ENCODE measurements at regions not wholly inside any gene's neighbourhood (a gene's known extent, or its start where the extent isn't known, plus 50 kb on each side); places are given as distances from the start of the nearest gene placed in this dataset.
"Not testable (repeated sequence)": the region's sequence is repeated elsewhere in the genome, so short reads cannot be mapped to it uniquely, and the experiment has no call there.

DNA sequence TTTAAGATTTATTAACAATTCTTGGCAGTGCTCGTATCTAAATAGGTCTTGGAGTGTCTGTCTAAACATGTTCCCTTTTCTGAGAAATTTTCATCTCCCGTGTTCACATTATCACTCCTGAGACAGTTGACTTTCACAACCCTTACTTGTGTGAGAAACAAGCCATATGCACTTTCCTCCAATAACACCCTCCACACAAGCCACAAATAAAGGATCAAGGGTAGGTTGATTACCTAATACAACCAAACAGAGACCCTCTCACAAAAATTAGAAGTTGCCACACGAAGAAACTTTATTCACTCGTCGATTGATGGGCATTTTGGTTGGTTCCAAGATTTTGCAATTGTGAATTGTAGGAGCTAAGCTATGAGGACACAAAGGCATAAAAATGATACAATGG is 763.9 kb downstream of the TRAM1L1 start:
- DNase-seq (ENCODE audit: low read depth), result no peak

DNA sequence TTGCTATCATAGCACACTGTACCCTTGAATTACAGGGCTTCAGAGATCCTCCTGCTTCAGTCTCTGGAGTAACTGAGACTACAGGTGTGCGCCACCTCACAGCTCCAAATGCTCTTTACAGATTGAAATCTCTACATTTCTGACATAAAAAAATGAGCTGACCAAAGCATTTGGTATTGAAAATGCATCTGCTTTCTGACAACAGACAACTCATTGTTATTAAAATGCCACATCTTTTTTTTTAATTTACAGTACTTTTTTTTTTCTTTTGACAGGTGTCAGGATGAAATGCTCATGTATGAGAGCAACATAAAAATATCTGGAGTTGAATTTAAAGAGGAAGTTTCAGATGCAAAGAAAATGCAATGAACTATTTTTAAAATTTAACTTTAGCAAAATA is 764.5 kb downstream of the TRAM1L1 start:
- no peak for DNase-seq (ENCODE audit: low read depth)

DNA sequence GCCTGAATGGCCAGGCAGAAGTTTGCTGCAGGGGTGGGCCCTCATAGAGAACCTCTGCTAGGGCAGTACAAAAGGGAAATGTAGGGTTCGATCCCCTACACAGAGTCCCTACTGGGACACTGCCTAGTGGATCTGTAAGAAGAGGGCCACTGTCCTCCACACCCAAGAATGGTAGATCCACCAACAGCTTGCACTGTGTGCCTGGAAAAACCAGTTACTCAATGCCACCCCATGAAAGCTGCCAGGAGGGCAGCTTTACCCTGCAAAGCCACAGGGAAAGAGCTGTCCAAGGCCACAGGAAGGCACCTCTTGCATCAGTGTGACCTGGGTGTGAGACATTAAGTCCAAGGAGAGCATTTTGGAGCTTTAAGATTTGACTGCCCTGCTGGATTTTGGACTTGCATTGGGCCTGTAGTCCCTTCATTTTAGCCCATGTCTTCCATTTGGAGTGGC is 781.6 kb downstream of the TRAM1L1 start:
- no peak for DNase-seq (ENCODE audit: low read depth)

DNA sequence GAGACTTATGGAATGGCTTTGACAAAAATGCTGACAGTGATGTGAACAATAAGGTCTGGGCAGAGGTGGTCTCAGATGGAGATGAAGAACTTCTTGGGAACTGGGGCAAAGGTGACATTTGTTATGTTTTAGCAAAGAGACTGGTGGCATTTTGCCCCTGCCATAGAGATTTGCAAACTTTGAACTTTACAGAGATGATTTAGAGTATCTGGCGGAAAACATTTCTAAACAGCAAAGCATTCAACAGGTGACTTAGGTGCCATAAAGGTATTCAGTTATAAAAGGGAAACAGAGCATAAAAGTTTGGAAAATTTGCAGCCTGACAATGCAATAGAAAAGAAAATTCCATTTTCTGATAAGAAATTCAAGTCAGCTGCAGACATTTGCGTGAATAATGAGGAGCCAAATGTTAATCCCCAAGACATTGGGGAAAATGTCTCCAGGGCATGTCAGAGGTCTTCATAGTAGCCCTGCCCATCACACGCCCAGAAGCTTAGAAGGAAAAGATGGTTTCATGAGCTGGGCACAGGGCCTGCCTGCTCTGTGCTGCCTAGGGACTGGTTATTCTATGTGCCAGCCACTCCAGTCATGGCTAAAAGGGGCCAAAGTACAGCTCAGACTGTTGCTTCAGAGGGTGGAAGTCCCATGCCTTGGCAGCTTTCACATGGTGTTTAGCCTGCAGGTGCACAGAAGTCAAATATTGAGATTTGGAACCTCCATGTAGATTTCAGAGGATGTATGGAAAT is 782.2 kb downstream of the TRAM1L1 start:
- DNase-seq (ENCODE audit: low read depth), result no peak

DNA sequence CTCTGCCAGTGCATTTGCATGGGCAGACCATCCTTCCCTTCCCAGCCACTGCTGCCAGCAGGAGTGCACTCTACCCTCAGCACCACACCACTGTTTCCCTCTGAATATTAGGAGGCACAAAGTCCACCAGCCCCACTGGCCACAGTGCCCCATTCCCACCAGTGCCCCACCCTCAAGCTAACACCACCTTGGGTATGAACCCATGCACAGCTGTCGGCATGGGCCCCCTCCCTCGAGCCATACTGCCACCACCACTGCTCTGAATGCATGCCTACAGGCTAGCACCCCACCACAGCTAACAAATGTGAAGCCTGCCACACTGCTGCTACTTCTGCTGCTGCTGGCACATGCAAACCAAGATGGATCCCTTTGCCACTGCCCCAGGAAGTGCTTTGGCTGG is 810.4 kb downstream of the TRAM1L1 start:
- DNase-seq (ENCODE audit: low read depth), result no peak

DNA sequence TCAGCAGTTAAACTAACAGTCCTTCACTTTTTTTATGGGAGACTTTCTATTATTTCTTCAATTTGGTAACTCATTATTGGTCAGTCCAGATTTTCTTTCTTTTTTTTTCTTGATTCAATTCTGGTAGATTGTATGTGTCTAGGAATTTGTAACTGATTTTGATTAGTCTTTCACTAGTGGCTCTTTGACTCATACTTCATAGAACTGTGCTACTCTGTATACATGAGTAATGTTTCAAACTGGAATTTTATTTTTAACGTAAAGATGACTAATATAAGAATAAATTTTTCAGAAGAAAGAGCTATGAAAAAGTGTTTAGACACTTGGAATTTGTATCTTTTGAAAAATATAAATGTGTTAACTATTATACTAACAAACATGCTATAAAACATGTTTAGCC is 813.0 kb downstream of the TRAM1L1 start:
- no peak for DNase-seq (ENCODE audit: low read depth)

DNA sequence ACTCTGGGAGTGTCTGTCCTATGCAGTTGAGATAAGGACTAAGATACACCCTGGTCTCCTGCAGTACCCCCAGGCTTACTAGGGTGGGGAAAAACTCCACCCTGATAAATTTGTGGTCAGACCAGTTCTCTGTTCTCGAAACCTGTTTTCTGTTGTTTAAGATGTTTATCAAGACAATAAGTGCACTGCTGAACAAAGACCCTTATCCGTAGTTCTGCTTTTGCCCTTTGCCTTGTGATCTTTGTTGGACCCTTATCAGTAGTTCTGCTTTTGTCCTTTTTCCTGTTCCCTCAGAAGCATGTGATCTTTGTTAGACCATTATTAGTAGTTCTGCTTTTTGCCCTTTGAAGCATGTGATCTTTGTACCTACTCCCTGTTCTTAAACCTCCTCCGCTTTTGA is 824.4 kb downstream of the TRAM1L1 start:
- not testable (repeated sequence) for DNase-seq (ENCODE audit: low read depth)

DNA sequence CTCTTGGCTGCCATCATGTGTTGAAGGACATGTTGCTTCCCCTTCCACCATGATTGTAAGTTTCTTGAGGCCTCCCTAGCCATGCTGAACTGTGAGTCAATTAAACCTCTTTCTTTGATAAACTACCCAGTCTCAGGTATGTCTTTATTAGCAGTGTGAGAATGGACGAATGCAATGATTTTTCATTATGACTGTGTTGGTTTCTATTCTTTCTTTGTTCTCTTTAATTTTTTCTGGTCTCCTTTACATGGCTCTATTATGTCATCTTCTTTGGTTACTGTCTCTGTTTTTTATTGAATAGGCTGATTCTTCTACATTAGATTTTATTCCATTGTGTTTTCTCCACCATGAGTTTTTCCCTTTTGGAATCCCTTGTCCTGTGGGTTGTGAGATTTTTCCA is 840.6 kb downstream of the TRAM1L1 start:
- DNase-seq (ENCODE audit: low read depth), result no peak

DNA sequence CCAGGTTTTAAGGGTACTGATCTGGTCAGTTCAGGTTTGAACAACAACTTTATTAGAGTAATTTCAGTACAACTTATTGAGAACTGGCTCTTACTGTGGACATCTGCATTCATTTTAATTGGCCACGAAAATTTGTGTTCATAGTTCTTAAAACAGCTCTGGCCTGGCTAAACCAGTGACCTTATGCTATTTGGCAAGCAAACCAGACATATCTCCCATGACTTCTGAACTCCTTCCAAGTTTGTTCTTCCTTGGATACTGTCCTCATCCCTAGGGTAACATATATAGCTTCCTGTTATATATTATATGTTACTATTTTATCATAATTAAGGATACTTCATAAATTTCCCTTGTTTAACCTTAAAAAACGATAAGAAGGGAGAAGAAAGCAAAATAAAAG is 841.9 kb downstream of the TRAM1L1 start:
- no peak for DNase-seq (ENCODE audit: low read depth)

DNA sequence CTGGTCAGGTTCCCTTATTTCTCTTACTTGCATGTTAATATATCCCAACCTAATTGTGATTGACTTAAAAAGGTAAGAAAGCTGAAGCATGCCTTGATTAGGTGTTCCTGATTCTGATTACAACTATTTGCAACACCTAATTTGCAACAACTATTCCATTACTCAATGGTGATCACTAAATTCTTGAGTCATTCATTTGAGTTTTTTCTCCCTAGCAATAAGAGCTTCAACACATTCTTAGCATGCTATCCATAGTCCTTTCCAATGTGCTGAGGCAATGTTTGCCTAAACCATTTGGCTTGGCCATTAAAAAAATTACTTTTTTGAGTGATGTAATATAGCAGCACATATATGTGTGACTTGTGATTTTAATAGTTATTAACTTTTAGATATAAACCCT is 851.4 kb downstream of the TRAM1L1 start:
- no peak for DNase-seq (ENCODE audit: low read depth)

DNA sequence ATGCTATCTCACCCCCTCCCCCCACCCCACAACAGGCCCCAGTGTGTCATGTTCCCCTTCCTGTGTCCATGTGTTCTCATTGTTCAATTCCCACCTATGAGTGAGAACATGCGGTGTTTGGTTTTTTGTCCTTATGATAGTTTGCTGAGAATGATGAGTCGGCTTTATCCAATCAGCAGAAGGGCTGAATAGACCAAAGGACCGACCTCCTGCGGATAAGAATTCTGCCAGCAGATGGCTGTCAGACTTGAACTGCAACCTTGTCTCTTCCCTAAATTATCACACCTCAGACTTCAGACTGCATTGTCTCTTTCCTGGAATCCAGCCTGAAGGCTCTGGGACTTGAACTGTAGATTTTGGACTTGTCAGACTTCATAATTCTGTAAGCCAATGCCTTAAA is 853.4 kb downstream of the TRAM1L1 start:
- not testable (repeated sequence) for DNase-seq (ENCODE audit: low read depth)

DNA sequence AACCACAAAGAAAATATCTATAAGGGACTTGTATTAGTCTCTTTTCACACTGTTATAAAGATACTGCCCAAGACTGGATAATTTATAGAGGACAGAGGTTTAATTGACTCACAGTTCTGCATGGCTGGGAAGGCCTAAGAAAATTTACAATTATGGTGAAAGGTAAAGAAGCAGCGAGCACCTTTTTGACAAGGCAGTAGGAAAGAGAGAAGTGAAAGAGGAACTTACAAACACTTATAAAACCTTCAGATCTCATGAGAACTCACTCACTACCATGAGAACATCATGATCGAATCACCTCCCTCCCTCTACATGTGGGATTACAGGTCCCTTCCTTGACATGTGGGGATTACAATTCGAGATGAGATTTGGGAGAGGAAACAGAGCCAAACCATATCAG is 856.0 kb downstream of the TRAM1L1 start:
- DNase-seq (ENCODE audit: low read depth), result no peak

DNA sequence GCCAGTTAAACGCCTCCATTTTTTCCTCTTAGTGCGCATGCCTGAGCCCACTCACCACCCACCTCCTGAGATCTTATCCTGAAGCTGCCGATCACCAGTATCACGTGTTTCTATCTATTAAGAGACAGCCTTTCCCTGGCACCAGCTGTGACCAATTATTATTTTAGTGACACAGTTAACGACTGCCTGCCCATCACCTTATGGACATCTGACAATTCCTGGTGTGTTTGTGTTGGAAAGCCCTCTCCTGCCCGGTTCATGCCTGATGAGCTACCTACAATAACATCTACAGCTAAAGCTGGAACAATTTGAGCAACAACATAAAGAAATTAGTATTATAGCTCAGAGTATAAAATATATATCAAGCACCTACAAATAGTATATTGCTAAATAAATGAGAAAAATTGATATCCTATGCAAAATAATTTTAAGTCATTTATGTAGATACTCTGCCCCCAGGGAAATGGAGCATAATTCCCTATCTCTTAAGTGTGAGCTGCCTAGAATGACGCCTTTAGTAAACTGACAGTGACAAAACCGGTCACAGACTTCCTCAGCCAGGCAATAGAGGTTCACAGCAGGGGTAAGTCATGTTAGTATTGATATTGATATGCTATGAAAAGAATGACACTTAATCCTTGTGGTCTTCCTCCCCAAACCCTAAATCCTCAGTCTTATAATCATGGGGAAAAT is 862.2 kb downstream of the TRAM1L1 start:
- DNase-seq (ENCODE audit: low read depth), result no peak

DNA sequence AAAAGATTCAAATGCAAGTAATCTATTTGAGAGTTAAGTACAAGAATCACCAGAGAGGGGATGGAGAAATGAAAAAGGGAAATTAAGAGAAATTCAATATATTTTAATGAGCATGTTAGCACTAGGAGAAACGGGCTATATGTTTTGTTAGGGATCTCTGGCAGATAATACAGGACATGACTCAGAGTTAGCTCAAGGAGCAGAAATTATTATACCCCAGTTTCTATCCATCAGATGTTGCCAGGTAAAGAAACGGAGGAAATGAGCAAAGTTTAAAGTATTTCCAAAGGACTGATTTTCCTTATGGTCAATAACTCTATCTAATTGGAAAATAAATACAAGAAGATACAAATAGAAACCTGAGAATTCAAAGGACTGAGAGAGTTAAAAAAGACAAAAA is 867.6 kb downstream of the TRAM1L1 start:
- DNase-seq (ENCODE audit: low read depth), result no peak

DNA sequence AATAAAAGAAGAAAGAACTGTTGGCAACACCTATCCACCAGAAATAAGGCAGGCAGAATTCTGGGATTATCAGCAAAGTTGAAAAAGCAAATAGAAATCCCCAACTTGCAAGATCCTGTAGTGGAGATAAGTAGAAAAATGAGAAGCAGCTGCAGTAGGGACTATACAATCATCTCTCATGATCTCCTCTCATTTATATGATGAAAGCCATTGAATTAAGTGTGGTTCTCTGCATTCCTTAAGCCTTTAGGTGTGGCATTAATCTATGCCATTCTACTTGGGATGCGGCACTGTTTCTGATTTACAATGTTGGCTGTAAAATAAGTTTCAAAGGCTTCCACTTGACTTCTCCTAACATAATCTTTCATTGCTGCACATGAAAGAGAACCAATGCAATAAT is 869.8 kb downstream of the TRAM1L1 start:
- no peak for DNase-seq (ENCODE audit: low read depth)

DNA sequence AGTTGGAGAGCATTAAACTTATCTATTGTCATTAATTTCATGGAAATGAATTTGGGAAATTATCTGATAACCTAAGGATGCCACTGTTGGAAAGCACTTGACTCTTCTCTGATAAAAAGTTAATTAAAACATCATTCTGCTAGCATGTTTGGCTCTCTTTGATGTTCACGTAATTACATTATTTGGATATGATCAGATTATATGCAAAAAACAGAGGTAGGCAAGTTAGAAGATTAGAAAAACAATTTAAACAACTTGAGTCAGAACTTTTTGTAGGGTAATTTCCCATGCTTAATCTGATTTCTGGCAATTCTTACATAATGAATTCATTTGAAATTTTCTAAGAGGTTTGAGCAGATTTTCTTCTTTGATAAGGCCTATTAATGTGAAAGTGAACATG is 882.9 kb downstream of the TRAM1L1 start:
- no peak for DNase-seq (ENCODE audit: low read depth)

DNA sequence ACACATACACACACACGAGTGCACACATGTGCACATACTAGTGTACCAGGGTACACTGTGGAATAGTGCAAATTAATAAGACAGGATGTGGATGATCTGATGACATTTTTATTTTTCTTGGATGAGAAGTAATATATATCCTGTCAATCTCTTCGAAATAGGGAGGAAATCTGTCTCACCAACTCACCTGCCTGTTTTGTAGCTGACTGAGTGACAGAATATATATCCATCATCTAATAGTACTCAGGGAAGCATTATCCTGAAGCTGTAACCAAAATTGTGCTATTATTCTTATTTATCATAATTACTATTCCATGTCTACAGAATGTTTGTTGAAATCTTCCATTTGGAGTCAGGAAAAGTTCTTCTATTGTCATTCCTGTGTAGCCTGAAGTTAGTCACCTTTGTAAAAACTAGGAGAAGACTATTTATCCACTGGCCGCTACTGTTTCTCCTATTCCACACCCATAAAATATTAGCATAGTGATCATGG is 888.0 kb downstream of the TRAM1L1 start:
- DNase-seq (ENCODE audit: low read depth), result no peak

DNA sequence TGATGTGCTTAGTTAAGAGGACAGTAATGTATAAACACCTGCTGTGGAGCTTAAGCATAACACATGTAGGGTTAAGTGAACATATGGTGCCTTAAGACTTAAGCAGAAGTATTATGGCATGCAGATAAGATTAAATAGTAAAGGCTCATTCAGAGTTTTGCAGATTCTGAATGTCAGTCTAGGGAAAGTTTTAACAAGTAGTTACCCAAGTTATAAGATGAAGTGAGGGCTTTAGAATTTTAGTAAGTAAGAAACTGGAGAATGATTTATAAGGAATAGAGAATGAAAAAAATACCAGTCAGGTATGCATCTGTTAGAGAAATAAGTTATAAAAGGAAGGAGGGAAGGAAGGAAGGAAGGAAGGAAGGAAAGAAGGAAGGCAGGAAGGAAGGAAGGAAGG is 902.1 kb downstream of the TRAM1L1 start:
- DNase-seq (ENCODE audit: low read depth), result no peak

DNA sequence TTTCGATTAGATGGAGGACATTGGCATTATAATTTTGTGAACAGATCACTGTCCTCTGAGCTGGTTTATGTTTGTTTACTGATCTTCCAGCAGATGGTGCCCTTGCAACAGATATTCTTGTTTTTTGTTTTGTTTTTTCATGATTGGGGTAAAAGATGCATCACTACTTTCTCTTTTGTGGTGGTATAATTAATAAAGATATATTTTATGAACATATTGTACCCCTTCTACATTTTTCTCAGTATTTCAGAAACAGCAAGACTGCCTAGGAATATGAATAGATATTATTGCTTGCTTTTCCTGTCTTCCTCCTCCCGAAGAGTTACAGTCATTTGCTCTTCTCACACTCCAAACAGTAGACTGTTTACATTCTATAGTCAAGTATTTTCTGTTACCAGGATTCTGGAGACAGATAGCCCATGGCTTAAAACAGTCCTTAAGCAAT is 905.2 kb downstream of the TRAM1L1 start:
- peak; percentile 10 for DNase-seq (ENCODE audit: low read depth)

DNA sequence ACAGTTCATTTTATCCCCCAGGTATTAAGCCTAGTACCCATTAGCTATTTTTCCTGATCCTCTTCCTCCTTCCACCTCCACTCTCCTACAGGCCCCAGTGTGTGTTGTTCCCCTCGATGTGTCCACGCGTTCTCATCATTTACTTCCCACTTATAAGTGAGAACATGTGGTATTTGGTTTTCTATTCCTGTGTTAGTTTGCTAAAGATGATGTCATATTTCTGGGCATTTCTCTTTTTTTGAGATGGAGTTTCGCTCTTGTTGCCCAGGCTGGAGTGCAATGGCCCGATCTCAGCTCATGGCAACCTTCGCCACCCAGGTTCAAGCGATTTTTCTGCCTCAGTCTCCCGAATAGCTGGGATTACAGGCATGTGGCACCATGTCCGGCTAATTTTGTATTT is 934.0 kb downstream of the TRAM1L1 start:
- not testable (repeated sequence) for DNase-seq (ENCODE audit: low read depth)

DNA sequence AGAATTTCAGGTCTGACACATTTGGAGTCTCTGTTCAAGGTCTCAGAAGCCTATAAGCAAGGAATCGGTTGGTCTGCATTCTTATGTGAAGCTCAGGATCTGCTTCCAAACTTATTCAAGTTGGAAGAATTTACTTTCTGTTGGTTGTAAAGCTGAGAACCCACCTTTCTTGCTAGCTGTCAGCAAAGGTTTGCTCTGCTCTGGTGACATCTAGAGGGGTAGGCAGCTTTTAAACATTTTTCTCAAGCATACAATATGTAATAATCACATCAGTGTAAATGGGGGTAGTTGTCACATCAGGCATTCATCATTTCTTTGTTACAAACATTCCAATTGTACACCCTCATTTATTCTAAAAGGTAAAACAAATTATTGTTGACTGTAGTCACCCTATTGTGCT is 935.2 kb downstream of the TRAM1L1 start:
- DNase-seq (ENCODE audit: low read depth), result peak; percentile 1

DNA sequence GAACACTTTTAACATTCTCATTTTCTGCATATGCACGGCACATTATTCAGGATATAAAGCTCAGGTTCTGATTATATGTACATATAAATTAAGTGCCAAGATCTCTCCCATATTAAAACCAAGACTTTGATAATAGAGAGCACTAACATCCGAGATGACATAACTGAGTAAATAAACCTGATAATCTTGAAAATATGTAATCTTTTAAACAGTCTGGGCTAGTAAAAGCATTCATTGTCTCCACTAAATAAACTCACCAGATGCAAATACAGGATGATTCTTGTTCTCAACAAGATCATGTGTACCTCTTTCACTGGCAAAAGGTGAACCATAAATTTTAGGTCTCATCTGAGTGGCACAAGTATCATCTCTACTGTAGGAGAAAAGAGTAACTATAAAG is 942.2 kb downstream of the TRAM1L1 start:
- DNase-seq (ENCODE audit: low read depth), result no peak

DNA sequence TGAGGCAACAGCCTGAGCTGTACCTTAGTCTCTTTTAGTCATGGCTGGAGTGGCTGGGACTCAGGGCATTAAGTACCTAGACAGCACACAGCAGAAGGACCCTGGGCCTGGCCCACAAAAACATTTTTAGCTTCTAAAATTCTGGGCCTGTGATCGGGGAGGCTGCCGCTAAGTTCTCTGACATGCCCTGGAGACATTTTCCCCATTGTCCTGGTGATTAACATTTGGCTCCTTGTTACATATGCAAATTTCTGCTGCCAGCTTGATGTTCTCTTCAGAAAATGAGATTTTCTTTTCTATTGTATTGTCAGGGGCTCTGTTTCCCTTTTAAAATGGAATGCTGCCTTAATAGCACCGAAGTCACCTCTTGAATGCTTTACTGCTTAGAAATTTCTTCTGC is 952.4 kb downstream of the TRAM1L1 start:
- DNase-seq (ENCODE audit: low read depth), result no peak

Measured in LHCN-M2 (cell line).